ENCODE measurements at regions not wholly inside any gene's neighbourhood (a gene's known extent, or its start where the extent isn't known, plus 50 kb on each side); places are given as distances from the start of the nearest gene placed in this dataset.

- TF ChIP-seq EZH2 (IDR thresholded peaks at IDR 0.05) = no peak
- TF ChIP-seq, protein P1, sequence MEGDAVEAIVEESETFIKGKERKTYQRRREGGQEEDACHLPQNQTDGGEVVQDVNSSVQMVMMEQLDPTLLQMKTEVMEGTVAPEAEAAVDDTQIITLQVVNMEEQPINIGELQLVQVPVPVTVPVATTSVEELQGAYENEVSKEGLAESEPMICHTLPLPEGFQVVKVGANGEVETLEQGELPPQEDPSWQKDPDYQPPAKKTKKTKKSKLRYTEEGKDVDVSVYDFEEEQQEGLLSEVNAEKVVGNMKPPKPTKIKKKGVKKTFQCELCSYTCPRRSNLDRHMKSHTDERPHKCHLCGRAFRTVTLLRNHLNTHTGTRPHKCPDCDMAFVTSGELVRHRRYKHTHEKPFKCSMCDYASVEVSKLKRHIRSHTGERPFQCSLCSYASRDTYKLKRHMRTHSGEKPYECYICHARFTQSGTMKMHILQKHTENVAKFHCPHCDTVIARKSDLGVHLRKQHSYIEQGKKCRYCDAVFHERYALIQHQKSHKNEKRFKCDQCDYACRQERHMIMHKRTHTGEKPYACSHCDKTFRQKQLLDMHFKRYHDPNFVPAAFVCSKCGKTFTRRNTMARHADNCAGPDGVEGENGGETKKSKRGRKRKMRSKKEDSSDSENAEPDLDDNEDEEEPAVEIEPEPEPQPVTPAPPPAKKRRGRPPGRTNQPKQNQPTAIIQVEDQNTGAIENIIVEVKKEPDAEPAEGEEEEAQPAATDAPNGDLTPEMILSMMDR (IDR thresholded peaks at IDR 0.05) = no peak
Observed at GRCh38 chr2:17133052-17133671, 385.1 kb downstream of the RAD51AP2 start.

All from neural progenitor cell (in vitro differentiated cells).